GM18870 (cell line): ENCODE measurements at regions not wholly inside any gene's neighbourhood (a gene's known extent, or its start where the extent isn't known, plus 50 kb on each side); places are given as distances from the start of the nearest gene placed in this dataset.

Source experiments
- ATAC-seq: cut with Tn5 transposase; IDR thresholded peaks from one replicate; pipeline ENCODE4 v1.9.1; 2021; ENCODE audit warnings: moderate library complexity; ENCODE audit not compliant: unreplicated experiment

DNA sequence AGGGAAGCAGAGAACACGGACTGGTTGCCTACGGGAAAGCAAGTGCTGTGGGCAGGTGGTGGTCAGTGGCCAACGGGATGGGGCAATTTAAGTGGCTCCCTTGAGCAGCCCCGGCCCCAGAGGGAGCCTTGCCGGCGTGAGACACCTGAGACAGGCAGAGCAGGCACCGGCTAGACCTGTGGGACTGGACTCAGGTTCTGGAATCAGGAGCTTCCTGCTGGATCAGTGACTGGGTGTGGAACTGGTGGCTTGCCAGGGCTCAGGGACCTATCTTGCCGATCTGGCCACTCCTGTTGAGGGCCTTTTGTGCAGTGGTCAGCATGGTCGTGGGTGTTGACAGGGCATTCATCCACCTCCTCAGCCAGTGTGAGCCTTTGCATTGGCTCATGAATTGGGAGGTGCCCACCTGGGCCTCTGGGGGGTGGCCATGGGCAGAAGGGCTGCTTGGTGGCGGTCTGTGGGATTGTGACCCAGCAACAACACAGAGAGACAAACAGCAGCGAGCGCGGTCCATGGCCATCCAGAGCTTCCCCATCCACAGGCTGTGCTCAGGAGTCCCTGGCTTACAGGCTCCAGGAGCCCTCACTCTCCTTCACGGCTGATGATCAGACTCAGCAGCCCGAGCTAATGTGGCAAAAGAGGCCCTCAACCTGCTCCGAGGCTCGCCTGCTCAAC, 85.4 kb upstream of the ZNF516 start:
- no peak for ATAC-seq

DNA sequence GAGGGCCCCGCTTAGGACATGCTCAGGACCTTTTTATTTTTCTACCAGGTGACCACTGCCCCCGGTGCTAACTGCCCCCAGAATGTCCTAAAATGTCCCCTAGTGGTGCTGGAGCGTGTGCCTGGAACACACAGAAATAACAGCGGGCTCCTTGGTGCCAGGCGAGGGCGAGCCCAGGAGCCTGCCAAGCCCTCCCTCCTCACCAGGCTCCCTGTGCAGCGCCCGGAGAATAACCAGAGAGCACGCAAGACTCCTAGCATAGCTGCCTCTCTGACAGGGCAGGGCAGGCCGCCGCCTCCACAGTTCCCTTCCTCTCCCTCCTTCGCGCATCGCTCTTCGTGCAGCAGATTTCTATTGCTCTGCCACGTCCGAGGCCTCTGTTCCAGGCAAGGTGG, 84.3 kb upstream of the ZNF516 start:
- ATAC-seq: no peak

DNA sequence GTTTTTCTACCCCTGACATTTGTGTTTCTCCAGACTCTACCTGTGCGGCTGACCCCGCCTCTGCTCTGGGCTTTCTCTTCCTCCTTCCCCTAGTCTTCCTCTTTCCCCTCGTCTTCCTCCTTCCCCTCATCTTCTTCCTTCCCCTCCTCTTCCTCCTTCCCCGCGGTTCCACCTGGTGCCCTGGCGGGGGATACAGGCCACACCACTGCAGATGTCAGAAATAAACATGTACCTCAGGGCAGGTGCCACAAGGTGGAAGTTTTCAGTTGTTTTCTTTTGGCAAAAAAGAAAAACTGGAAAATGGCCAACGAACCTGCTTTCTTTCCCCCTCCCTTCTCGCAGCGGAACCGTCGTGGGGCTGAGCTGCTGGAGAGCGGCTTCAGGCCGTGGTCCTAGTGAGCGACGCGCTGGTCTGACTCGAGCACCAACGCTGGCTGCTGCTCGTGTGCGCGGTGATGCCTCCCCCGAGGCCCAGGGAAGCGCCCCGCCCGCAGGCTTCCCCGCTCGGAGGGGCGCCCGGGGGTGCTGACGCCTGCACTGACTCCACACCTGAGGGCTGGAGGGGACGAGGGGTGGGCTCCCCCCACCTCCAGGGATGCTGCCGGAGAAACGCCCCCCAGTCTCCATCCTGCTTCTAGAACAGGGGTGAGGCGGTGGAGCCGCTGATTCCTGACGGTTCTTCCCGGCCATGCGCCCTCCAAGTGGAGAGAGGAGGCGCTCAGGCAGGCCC, 83.7 kb upstream of the ZNF516 start:
- no peak for ATAC-seq

DNA sequence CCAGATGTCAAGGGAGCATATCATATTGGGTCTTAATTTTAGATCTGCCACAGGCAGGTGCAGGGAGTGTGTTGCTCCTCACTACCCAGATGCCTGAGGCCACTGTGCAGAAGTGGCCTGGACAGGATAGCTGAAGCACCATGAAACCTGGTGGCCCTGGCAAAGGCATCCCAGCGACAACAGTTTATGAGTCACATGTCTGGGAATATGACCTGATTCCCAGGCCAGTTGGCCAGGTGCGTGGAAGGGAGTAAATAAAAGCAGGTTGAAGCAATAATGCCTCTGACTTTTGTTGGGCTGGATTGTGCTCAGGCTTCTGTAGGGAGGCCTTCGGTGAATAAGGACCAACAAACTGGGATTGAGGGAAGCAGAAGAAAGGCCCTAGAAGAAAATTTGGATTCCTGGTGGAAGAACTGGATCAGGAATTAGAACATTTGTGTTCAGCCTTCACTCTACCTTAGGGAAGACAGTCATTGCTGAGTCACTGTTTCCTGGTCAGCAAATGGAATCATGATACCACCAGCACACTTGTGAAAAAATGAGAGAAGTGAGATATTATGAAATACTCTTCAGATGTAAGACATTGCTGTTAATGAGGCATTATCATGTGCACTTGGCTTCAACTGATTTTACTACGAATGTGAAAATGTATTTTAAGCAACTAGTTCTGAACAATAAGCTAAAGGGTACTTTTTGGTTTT, 78.4 kb upstream of the ZNF516 start:
- no peak for ATAC-seq

DNA sequence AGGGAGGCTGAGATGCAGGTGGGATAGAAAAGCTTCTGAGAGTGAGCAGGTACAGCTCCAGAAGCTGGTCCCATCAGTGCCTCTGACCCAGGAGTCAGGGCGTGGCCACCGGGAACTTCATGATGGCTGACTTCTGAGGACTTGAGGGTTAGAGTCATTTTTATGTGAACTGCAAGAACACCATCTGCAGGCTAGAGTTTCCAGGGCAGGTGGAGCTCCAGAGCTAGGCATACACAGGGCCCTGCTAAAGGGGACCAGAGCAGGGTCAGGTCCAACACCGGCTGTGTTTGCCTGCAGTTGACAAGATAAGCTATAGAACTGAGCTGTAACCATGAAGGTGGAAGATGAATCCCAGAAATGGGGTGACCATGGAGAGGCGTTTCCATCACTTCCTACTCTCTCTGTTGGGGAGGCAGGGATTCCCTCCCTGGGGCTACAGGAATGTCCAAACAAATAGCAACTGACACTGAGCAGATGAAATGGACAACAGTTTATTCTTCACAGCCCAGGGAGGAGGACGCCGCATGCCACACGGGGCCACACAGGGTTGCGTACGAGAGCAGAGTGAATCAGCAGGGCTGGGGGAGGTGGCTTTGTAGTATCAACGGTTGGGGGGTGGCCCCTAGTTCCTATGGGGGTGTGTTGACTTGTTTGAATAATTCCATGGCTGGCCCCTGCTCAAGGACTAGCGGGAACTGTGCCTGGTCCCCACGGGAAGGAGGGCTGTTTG, 77.6 kb upstream of the ZNF516 start:
- no peak for ATAC-seq

DNA sequence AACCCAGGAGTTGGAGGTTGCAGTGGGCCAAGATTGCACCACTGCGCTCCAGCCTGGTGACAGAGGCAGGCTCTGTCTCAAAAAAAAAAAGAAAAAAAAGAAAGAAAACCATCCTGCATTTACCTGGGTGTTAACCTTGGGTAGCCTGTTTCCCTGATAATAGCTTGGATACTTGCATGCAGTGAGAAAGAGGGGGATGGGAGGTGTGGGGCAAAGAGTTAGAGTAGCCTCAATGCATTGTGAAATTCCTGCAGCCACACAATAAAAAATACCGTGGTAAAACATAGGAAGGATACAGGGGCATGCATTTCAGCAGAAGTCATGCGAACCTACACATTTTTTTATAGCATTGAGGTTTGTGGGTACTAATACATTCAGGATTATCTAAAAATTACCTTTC, 76.6 kb upstream of the ZNF516 start:
- ATAC-seq: no peak

DNA sequence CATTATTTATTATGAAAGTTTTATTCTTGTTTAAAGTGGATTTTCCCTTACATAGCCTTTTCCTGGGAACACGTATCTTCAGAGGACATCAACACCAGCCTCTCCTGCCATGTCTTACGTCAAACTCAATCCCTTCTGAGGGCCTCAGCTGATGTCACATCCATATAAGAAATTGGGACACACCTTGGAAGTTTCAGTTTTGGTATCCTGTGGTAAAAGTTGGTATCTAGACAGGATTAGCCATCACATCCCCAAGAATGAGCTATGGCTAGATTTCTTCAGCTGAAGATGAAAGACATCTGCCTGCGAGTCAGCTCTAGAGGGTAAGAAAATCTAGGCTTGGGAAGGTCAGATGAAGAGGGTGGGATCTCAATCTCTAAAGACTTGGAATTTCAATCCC, 75.8 kb upstream of the ZNF516 start:
- no peak for ATAC-seq

DNA sequence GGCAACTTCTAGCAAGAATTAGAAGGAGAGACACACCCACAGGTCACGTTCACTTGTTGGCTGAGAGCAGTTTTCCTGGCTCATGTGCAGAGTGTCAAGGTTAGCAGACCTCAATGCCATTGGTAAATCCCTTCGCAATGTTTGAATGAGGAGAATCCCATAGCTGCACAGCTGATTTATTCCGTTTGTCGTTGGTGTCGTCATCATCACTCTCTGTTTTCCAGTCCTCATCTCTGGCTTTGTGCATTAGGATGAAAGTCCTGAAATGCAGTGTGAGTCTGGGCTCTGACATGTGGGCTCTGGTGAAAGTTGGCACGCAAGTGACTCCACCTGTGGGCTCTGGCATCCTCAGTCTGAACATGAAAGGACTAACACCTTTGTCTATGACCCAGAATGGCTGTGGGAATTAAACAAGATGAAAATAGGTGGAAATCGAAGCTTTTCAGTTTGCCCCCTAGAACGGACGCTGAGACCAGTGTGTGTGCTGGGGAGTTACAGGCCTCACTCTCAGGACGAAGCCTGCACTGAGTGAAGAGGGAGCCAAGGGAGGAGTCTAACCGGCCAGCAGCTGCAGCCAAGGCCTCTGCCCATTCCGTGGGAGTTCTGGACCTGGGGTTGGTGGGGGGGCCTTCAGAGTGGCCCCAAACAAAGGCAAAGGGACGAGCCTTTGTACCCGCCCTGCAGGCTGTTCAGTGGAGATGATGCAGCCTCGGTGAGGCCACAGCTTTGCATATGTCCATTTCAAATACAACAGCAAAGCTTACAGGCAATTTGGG, 74.8 kb upstream of the ZNF516 start:
- ATAC-seq: no peak

DNA sequence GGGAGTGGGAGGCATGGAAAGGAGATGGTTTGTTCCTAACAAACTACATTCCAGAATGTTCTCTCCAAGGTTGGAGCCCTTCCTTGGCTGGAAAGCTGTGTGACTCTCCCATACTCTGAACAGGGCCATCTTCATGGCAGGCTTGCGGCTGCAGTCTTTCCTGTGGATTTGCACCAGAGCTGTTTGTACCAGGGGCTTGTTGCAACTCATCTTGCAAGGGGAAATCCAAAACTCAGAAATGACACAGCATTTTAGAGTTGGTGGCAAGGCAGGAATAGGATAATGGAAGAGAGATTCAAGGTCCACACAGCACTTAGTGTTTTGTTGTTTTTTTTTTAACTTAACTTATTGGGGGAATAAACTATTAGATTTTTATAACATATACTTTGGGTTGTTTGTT, 73.7 kb upstream of the ZNF516 start:
- no peak for ATAC-seq

DNA sequence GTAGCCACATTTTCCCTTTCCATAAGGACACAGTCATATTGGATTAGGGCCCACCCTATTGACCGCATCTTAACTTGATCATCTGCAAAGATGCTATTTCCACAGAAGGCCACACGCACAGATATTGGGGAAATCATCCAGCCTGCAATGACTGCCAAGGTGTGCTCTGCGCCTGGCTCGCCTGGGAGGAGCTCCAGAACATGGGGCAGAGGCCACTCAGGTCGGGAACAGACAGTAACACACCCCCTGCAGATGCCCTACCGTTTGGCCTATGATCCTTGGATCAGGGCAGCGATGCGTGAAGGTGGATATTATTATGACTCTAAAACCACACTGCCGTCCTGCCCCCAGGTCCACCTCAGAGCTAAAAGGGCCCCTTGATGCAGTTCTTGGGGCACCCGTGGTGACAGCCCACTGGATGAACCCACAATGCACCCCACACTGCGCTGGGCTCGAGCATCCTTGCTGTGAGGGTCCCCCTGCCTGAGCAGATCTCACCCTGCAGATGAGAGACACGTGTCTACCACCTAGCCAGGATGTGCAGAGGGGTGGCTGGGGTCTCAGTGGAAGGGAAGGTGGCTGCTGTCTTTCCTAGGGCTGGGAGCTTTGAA, 72.9 kb upstream of the ZNF516 start:
- ATAC-seq: no peak

DNA sequence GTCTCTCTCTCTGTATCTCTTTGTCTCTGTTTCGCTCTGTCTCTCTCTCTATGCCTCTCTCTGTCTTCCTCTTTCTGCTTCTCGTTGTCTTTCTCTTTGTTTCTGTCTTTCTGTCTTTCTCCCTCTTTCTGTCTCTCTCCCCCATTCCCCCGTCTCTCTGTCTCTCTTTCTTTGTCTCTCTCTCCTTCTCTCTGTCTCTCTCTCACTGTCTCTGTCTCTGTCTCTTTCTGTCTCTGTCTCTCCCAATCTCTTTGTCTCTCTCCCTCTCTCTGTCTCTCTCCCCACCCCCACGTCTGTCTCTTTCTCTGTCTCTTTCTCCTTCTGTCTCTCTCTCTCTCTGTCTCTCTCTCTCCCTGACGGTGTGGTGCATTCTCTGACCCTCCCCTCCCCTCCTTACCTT, 71.9 kb upstream of the ZNF516 start:
- no peak for ATAC-seq

DNA sequence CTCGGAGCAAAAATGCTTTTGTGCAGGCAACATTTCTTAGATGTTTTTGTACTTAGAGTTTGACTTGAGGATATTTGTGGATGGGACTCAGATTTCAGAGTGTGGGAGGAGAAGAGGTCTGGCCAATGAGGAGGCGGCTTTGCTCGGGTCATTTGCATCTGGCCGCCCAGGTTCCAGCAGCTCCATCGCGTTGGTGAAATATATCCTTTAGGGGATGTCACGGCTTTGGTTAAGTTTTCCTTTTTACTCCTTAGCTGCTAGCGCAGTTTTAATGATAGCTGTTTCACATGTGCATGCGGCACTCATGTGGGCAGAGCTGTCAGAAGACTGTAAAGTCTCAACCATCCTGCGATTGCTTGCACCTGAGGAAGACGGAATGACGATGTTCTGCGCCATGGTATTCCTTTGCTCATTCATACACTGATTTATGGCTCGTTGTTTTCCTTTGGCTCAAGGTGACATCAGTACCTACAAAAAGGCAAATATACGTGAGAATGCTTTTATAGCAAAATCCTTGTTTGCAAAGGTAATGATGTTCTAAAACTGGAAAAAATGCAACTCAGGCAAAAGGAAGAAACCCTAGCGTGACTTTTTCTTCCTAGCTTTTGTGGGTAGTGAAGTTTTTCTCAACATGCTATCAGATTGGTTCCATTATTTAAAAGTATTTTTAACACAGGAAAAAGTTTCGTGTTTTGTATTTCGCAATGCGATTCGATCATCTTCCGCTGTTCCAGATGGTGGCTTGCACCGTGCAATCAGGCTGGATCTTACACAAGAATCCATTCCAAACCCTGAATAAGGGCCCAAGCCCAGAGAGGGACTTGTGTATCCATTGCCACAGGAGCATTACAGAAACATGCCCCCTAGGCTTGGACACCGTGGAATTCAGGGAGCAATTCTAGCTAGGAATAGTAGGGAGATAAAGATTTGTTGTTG, 70.5 kb upstream of the ZNF516 start:
- no peak for ATAC-seq

DNA sequence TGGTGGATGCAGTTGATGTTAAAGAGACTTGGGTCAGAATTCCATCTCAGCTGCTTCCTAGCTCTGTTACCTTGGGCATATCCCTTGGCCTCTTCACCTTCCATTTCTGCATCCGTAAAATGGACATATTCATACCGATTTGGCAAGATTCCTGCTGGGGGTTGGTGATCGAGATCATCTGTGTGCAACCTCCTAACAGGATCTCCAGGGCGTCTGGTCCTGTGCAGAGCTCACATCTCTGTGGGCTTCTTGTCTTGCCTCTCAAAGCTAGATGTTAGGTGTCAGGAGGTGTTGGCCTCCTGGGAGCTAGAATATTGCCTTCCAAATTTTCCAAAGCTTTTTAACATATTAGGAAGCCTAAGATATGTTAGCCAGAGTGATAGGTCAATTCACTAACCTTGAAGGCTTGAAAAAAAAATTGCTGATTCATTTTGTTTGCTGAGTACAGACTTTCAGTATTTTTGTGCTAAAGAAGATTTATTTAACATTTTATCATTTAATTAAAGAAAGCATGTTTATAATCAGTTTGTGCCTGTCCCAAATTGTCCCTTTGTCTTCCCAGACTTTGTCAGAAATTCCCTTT, 69.7 kb upstream of the ZNF516 start:
- ATAC-seq: no peak

DNA sequence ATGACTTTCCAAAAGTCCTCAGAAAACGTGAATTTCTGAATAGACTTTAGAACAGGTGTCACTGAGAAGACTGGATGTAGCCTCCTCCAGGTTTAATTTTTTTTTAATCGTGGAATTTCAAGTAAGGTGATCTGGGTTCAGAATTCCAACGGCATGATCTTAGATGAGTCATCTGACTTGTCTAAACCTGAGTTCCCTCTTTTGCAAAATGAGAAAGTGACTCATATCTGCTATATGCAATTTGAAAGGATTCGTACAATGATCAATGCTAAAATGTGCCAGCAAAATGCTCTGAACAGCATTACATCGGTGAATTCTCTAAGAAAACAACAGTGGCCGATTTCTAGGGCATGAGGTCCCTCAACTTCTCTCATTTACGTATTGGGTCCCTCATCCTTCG, 69.1 kb upstream of the ZNF516 start:
- no peak for ATAC-seq

DNA sequence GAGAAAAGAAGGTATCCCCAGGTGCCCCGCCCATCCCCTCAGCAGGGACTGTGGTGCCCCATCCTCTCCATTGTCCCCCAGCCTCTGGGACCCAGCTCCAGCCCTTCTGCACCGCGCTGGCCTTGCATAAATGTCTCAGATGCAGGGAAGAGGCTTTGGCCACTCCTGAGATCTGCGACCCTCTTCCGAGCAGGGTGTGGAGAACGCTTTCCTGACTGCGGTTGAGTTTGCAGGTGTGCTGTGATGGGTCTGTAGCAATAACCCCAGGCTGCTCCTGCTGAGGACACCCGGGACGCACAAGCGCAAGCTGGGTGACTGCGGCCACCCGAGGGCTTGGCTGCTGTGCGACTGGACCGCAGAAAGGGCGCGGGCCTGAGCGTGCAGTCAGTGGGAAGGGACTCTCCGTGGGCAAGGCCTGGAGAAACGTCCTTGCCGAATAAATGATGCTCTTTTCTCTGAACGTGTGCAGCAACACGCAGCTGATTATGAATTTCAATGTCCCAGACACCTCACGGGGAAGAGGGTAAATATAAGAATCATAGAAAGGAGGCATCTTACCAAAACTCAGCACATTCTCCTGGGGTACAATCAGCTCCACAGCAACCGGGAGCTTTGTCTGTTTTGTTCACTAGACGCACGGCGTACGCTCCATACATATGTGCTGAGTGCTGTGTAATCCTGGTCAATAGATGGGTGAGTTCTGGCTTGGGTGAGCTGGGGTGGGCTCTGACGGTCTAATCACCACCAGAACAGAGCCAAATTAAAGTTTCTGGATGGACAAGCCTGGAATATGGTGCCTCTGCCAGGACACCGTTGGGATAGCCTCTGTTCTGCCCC, 67.5 kb upstream of the ZNF516 start:
- ATAC-seq: no peak

DNA sequence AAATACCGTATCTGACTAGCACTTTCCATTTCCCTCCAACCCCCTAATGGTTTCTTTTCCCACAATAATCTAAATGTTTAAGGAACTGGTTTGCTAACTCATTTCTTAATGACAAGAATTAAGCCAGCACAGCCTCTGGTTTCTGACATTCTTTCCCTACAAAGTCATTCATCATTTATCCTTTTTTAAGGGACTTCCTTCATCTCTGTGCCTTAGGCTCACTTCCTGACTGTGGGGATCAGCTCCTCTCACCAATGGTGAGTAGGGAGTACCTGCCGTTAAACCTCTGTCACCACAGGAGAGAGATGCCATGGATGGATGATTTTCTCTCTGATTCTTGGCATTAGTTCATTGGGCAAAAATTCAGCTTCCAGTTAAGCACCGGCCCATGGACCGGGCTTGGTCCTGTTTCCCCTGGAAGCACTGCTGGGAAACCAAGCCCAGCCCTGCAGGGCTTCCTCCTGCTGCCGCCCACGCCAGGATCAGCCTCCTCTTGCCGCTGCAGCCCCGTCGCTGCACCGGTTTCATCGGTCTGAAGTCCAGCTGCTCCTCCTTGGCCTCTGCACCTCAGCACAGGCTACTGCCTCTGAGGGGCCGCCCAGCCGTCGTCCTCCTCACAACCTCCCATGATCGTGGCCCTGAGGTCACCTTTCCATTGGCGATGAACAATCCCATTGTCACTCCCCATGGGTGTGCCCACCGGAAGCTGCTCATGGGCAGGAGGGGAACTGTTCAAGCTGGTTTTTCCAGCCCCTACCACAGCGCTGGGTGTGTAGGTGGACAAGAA, 64.0 kb upstream of the ZNF516 start:
- ATAC-seq: no peak

DNA sequence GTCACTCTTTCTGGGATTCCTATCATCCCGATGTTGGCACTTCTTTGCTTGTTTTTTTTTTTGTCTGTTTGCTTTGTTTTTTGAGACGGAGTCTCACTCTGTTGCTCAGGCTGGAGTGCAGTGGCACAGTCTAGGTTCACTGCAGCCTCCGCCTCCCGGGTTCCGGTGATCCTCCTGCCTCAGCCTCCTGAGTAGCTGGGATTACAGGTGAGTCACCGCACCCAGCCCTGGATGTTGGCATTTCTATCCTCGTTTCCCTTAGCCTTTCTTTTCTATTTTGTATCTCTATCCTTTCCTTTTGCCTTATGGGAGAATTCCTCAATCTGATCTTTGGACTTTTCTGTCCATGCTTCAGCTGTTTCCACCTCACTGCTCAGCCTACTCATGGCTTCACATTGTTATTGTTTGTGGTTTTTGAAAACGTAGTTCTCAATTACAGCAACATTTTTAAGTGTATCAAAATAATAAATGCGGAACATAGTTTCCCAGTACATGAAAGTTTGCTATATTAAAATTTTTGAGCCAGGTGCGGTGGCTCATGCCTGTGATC, 62.1 kb upstream of the ZNF516 start:
- ATAC-seq: no peak
